Stromal cell of bone marrow (primary cell): ENCODE measurements at regions not wholly inside any gene's neighbourhood (a gene's known extent, or its start where the extent isn't known, plus 50 kb on each side); places are given as distances from the start of the nearest gene placed in this dataset.

Experiments used
- DNase-seq: peaks from one replicate; pipeline ENCODE4 v3.0.0-alpha.2; 2012; ENCODE audit warnings: low read depth

DNA sequence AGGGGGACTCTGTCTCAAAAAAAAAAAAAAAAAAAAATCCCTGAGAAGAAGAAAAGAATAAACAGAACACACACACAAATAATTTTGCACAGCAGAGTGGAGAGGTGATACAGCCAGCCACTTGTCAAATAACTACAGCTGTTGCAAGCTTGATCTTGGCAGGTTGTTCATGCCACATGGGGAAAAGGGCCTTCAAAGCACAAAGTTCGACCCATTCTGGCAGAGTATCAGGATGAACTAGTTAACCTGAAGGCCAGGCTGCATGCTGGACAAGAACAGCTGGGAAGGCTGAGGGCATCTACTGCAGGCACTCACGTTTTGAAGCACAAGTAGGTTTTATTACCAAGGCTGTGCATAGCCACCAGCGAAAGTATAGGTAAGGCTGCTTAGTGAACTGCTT lies 104.1 kb downstream of the KCTD15 start:
- no peak for DNase-seq

- no peak for DNase-seq
Observed at GRCh38 chr19:33902395-33902794, 105.7 kb downstream of the KCTD15 start.

GRCh38 chr19:33902802-33903488 lies 106.3 kb downstream of the KCTD15 start:
- DNase-seq, result no peak

- no peak for DNase-seq
Observed at GRCh38 chr19:33903489-33903850, 106.8 kb downstream of the KCTD15 start.

- DNase-seq, result no peak
Observed at GRCh38 chr19:33904681-33905080, 108.0 kb downstream of the KCTD15 start.

DNA sequence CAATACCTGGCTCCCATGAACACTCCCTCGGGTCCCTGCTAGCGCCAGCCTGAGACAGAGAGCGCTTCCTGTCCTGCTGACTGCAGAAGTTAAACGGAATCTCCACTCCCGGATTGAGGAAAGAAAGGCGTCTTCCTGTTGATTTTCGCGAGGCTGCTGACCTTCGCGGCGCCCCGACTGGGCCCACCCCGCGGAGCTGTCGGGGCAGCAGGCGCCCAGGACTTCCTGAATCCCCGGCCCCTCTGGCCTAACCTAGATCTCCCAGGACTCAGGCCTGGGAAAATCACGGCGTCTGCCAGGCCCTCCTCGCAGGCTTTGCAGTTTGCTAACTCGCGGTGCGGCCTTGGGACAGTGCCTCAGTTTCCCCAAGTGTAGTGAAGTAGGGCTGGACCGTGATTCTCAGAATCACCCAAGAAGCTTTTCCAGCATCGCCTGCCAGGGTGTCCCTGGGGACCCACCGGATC lies 108.8 kb downstream of the KCTD15 start:
- no peak for DNase-seq

GRCh38 chr19:33905937-33906577 lies 109.4 kb downstream of the KCTD15 start:
- DNase-seq, result no peak

DNA sequence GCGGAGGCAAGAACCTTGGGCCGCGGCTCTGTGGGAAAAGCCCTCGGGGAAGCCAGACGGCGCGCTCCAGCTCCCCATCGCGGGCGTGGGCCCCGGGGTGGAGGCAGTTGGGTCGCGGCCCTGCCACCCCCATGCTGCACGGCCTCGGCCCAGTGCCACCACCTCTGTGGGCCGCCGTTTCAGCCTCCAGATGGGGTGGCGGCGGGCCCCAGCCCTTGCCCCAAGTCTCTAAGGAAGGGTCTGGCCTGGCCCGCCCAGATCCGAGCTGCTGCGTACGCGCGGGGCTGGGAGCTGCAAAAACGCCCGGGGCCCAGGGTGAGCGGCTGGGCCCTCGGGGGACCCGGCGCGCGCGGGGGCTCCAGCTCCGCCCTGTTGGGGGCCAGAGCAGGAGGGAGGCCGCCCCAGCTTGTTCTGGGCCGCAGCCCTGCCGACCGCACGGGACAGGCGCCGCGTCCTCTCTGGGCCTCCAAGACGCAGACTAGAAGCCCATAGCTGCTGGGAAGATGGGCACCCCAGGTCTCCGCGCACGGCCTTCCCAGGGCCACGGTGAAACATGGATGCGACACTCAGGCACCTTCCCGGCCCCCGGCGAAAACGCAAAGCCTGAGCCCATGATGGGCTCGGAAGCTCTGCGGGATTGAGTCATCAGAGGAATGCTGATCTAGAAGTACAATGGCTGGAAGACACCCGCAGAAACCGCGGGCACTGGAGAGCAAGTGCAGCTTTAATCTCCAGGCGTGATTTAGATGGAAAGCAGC lies 110.1 kb downstream of the KCTD15 start:
- DNase-seq, result no peak

- DNase-seq, result no peak
Observed at GRCh38 chr19:33910922-33911321, 114.3 kb downstream of the KCTD15 start.

- DNase-seq, result no peak
Observed at GRCh38 chr19:33914599-33914998, 117.9 kb downstream of the KCTD15 start.

DNA sequence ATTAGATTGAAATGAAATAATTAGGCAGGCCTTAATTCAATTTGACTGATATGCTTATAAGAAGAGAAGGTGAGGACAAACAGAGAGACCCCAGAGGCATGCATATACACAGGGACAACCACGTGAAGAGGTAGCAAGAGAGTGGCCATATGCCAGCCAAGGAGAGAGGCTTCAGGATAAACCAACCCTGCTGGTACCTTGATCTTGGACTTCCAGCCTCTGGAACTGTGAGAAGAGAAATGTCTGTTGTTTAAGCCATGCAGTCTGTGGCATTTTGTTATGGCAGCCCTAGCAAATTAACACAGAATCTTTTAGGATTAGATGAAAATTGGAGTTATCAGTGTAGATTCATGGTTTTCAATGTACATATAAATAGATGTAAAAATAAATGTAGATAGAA lies 120.1 kb downstream of the KCTD15 start:
- DNase-seq, result no peak

- no peak for DNase-seq
Observed at GRCh38 chr19:33919291-33919690, 122.6 kb downstream of the KCTD15 start.

DNA sequence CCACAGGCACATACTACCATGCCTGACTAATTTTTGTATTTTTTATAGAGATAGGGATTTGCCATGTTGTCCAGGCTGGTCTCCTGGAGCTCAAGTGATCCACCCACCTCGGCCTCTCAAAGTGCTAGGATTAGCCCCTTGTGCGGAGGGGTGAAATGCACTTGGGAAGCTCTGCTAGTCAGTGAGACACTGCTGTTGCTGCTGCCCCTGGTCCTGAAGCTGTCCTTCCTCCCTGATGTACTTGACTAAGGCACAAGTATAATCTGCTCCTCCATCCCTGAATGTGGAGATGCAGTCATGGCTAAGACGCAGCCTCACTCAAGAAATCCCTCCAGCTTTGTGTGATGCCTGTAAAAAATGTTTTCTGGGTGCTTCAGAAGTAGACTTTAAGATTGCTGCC lies 124.5 kb downstream of the KCTD15 start:
- no peak for DNase-seq

GRCh38 chr19:33926306-33926705 lies 129.6 kb downstream of the KCTD15 start:
- no peak for DNase-seq

GRCh38 chr19:33927789-33928457 lies 131.3 kb downstream of the KCTD15 start:
- no peak for DNase-seq

GRCh38 chr19:33928458-33928950 lies 131.8 kb downstream of the KCTD15 start:
- DNase-seq, result no peak

GRCh38 chr19:33933931-33934330 lies 137.3 kb downstream of the KCTD15 start:
- DNase-seq, result no peak

- DNase-seq, result no peak
Observed at GRCh38 chr19:33938821-33939220, 142.2 kb downstream of the KCTD15 start.

DNA sequence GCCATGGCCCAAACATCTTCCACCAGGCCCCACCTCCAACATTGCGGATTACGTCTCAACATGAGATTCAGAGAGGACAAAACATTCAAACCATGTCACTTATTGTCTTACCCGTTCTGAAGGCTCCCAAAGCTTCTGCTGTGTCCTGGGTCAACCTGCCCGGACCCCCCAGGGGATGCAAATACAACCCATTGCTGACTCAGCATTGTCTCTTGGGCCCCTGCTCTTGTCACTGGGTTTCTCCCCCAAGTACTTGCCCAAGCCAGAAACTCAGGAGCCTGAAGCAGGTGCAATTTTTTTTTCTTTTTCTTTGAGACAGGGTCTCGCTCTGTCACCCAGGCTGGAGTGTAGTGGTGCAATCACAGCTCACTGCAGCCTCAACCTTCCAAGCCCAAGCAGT lies 144.5 kb downstream of the KCTD15 start:
- DNase-seq, result no peak

GRCh38 chr19:33946535-33947264 lies 150.0 kb downstream of the KCTD15 start:
- no peak for DNase-seq

DNA sequence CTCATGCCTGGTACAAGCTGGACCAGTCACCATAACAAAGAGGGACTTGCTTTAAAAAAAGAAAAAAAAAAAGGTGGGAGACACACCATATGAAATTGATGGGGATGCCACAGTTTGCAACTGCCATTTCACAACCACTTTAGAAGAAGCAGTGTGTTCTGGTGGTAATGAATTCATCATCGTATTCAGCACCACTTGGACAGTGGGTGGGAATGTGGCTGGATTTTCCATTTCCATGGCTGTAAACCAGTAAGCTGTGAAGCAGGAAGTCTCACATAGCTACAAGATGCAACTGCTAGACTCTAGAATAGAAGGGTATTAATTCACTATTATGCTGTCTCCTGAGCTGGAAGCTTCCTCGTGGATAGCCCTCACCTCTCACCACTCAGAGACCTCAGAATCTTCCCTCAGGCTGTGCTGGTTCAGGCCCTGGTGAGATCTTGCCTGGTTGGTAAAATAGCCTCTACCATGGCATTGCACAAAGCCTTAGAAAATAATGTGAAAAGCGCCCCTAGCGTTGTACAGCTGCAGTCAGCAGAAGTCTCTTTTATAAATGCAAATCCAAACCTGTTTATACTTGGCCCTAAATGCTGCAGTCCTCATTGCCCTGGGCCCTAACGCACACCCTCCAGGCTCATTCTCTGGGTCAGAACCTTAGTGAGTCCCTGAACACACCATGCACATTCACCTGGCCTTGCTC lies 150.7 kb downstream of the KCTD15 start:
- DNase-seq, result no peak
